GM21526 (cell line): ENCODE measurements at regions not wholly inside any gene's neighbourhood (a gene's known extent, or its start where the extent isn't known, plus 50 kb on each side); places are given as distances from the start of the nearest gene placed in this dataset.

Experiments used
- ATAC-seq: cut with Tn5 transposase; IDR thresholded peaks from one replicate; pipeline ENCODE4 v1.9.1; 2021; ENCODE audit warnings: moderate library complexity; ENCODE audit not compliant: unreplicated experiment, low FRiP score

- ATAC-seq = no peak
These were observed 218.6 kb downstream of the KLF13 start for GRCh38 chr15:31545257-31545656.

DNA sequence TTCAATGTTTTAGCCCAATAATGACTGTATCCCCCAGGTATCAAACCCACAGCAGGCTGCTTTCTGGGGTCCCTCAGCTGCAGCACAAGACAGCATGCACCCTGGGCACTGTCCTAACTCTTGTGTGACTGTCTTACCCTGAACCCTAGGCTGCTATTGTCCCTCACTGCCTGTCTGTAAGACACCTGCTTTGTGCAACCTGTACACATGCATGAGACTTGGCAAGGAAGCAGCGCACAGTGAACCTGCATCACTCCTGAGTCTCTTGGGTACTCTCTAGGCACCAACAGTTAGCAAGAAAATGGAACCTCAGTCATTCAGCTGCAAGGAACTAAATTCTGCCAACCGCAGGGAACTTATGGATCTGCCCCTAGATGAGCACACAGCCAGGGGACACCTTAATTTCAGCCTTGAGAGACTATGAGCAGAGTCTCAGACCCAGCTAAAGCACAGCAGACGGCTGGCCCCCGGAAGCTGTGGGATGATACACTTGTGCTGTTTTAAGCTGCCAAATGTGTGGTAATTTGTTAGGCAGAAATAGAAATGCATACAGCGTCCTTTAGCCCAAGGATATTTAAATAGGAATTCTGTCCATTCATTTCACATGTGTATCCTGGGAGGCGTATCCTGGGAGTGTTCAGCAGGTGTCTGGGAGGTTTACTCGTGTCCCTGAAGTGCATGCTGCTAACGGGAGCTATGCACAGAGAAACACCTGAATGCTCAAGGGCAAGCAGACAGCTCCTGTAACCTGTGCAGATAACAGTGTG, 223.8 kb downstream of the KLF13 start:
- ATAC-seq = no peak

DNA sequence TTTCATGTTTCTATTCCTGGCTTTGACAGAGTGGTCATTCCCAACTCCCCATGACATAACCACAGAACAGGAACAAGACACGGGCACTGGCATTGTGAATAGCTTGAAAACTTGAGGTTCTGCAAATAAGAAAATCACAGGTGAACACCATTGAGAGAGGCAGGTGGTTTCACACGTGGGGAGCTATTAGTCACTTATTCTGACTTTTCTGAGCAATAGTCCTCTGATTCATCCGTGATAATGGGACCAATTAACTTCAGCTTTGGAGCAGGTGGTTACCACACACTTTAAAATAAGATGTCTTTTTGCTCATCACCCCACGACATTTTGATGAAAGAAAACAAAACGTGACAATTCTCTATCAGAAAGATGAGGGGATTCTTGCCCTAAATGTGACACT, 224.7 kb downstream of the KLF13 start:
- ATAC-seq = no peak

DNA sequence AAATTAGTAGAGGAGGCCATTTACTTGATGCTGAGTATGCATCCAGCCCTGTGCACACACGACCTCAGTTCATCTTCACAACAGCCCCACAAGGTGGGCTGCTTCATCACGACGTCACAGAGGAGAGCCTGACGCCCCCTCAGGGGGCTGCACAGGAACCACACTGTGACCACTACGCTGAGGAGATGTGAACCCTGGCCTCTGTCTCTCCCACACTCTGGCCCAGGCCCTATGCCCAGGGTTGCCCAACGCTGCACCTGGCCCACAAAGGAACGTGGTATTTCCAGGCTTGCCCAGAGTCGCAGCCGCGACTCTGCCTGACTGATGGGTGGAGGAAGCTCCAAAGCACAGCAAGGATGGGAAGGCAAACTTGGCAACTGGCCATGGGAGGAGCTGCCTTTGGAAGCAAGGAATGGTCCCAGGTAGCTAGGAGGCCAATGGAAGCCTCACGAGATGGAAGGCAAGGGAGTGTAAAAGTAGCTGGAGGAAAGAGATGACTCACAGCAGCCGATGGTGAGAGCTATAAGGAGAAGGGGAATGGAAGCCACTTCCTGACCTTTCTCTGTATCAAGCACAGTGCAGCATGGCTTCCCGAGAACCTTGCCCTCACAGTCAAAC, 226.0 kb downstream of the KLF13 start:
- no peak for ATAC-seq

- ATAC-seq = no peak
These were observed 227.6 kb downstream of the KLF13 start for GRCh38 chr15:31554261-31554660.

DNA sequence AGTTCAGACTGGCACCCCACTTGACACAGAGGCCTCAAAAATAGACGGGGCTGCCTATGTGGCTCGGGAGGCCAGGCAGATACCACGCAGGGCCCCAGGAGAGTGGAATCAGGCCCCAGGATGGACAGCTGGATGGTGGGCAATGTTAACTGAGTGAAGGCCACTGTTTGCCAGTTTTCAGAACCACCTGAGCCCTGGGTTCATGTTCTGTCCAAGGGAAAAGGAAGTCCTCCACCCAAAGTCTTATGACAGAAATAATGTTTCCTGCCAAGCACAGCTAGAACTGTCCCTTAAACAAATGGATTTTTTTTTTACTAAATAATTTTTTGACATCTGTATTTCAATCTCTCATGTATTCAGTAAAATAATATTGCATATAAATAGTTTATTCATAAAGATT, 228.4 kb downstream of the KLF13 start:
- ATAC-seq = no peak

GRCh38 chr15:31556494-31557150, 230.0 kb downstream of the KLF13 start:
- no peak for ATAC-seq

- ATAC-seq = no peak
These were observed 231.3 kb downstream of the KLF13 start for GRCh38 chr15:31557899-31558298.

DNA sequence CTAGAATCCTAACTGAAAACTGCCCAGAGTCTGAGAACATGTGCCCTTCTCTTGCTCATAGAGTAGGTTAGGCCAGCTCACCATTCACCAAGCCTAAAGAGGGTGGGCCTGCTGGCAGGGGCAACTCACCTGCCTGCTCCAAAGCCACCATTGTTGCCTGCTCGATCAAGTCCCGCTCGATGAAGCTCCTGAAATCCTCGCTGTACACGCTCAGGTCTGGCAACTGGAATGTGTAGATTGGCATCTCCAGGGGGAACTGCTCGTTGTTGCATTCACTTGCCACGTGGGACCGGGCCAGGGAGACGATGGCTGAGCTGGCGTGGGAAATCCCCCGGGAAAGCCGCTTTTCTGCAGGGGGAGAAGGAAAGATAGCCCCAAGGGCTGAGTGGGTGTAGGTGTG, 232.2 kb downstream of the KLF13 start:
- no peak for ATAC-seq

GRCh38 chr15:31559786-31560185, 233.2 kb downstream of the KLF13 start:
- ATAC-seq = no peak

DNA sequence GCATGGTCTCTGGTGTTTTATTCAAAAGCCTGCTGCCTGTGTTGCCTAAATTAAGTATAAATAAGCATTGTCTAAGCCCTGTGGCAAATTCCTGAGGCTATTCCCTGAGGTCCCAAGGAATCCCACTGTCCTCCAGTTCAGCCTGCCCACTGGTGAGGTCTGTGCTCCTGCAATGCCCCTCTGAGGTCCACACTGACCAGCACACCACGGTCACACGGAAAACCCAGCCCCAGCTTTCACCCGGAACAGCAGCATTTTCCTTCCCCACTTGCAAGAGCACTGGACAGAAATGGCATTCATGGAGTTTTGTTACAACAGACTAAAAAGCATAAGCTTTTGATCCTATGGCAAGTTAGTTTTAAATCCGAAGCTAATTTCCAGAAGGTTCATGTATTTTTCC, 234.0 kb downstream of the KLF13 start:
- no peak for ATAC-seq

DNA sequence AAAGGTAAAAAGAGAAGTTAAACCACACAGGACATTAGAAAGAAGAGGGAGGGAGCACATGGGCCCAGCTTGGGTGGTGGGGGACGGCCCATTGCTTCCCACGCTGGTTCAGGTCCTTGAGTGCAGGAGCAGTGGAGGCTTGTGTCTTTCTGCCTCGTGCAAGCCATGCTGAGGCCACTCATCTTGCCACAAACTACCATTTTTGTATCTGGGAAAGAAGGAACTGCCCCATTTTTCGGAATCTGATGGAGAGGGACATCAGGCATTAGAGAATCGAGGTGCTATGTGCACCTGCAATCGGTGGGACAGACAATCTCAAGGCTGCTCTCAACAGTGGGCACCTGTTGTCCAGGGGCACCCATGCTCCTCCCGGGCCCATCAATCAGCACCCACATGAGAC, 234.5 kb downstream of the KLF13 start:
- no peak for ATAC-seq

DNA sequence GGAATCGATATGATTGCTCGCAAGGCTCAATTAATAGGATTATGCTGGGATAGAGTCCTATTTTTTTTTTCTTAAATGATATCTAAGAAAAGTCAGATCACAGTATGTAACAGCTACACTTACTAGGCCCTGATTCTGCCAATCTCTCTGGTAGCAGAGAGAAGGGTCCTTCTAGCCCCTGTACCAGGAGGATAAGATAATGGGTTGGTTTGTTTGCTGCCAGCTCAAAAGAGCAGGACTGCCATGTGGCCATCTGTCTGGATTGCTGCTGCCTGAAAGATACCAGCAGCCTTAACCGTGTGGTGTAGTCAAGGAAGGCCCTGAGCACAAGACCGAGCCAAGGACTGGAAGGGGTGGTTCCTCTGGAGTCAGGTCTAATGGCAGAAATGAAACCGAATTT, 236.4 kb downstream of the KLF13 start:
- no peak for ATAC-seq

DNA sequence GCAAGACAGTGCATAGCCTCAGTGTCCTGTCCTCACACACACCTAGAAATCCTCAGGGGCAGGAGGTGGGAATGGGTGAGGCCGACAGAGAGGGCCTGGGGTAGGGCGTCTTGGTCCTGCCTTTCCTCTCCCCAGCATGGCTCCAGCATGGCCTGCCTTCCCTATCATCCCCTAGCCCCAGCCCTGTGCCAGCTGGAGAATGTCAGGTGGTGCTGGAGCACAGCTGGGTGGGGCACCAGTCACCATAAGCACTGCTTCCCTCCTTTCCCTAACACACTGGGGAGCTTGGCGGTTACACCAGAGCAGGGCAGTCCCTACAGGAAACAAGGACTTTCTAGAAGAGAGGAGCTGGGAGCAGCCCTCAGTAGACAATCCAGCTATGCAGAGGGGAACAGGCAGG, 236.8 kb downstream of the KLF13 start:
- ATAC-seq = no peak

DNA sequence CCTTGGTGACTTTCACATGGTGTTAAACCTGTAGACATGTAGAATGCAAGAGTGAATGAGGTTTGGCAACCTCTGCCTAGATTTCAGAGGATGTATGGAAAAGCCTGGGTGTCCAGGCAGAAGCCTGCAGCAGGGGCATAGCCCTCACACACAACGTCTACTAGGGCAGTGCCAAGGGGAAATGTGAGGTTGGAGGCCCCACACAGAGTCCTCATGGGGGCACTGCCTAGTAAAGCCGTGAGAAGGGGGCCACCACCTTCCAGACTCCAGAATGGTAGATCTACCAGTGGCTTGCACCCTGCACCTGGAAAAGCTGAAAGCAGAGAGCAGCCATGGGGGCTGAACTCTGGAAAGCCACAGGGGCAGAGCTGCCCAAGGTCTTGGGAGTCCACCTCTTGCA, 241.2 kb downstream of the KLF13 start:
- no peak for ATAC-seq

GRCh38 chr15:31569836-31570235, 243.2 kb downstream of the KLF13 start:
- no peak for ATAC-seq

DNA sequence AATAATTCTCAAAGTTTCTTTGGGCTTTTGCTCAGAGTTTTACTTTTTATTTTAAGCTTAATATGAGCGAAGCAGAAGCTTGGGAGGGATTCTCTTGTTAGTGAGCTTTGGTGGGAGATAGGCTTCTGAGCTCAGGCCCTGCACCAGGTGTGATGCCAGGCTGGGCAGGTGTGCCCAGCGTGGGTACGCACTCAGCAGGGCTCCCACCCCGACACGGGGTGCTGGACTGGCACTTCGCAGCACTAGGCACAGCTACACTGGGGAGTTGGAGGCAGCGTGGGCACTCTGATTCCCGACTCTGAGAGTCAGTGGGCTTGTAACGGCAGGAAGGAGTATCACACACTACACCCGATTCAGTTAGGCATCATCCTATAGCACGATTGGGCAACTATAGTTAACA, 244.0 kb downstream of the KLF13 start:
- no peak for ATAC-seq

- ATAC-seq = no peak
These were observed 245.0 kb downstream of the KLF13 start for GRCh38 chr15:31571676-31572075.

GRCh38 chr15:31573759-31574158, 247.1 kb downstream of the KLF13 start:
- no peak for ATAC-seq

DNA sequence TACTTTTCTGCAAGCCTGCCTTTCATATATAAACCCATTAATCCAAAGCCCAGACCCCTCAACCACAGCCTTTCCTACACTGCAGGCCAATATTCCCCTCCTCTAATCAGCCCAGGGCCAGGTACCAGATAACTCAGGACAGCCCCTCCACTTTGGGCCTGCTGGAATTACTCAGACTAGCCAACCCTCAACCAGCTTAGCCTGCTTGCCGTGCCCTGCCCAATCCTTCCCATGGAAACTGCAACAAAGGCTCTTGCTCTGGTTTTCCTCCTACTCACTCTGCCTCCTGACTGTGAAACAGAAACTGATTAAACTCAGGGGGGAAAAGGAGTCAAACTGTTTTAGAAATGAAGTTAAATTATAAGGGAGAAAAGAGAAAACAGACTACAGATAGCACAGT, 248.1 kb downstream of the KLF13 start:
- ATAC-seq = no peak

GRCh38 chr15:31577108-31577507, 250.5 kb downstream of the KLF13 start:
- ATAC-seq = no peak

GRCh38 chr15:31579282-31579681, 252.6 kb downstream of the KLF13 start:
- ATAC-seq = no peak
